Activated CD8-positive, alpha-beta T cell treated with anti-CD3 and anti-CD28 coated beads for 36 hours (primary cell): ENCODE measurements at regions not wholly inside any gene's neighbourhood (a gene's known extent, or its start where the extent isn't known, plus 50 kb on each side); places are given as distances from the start of the nearest gene placed in this dataset.

ENCODE experiments used
- ATAC-seq: fragments of 200-7000 bp; cut with Tn5 transposase; one replicate; pipeline ENCODE4 v1.10.0; 2021; ENCODE audit warnings: mild to moderate bottlenecking, moderate library complexity
- CTCF ChIA-PET: fragments of 350-600 bp; sonication (Branson Sonifier 250); formaldehyde crosslinking; loops from one replicate; lab custom pipeline; 2021; ENCODE audit warnings: antibody characterized with exemption; lab: Charles Lee
- POLR2A ChIA-PET: fragments of 350-600 bp; sonication (Branson Sonifier 250); formaldehyde crosslinking; loops from one replicate; lab custom pipeline; 2021; ENCODE audit warnings: antibody characterized with exemption; lab: Charles Lee
- DNase-seq: peaks from one replicate; pipeline ENCODE4 v3.0.0-alpha.2; 2020
- H3K27ac Mint-ChIP-seq: one replicate; pipeline ENCODE4 v1.8.0; 2021; ENCODE audit warnings: mild to moderate bottlenecking, mixed read lengths
- H3K27me3 Mint-ChIP-seq: one replicate; pipeline ENCODE4 v1.8.0; 2021; ENCODE audit warnings: mixed read lengths
- H3K36me3 Mint-ChIP-seq: one replicate; pipeline ENCODE4 v1.8.0; 2021; ENCODE audit warnings: low read depth, mixed read lengths
- H3K4me1 Mint-ChIP-seq: one replicate; pipeline ENCODE4 v1.8.0; 2021; ENCODE audit warnings: low read depth, mixed read lengths
- H3K4me3 Mint-ChIP-seq: one replicate; pipeline ENCODE4 v1.8.0; 2021; ENCODE audit warnings: mild to moderate bottlenecking, moderate library complexity, mixed read lengths
- H3K9me3 Mint-ChIP-seq: one replicate; pipeline ENCODE4 v1.8.0; 2021; ENCODE audit warnings: mixed read lengths
- intact Hi-C: fragments of 100-400 bp; cut with micrococcal nuclease; formaldehyde crosslinking; loops from one replicate; pipeline ENCODE4 v1.10.0; 2022
- TF ChIP-seq, protein P1 (sequence below): fragments of 200-600 bp; IDR thresholded peaks from one replicate; pipeline ENCODE4 v1.8.0; 2022; ENCODE audit warnings: antibody characterized with exemption, mild to moderate bottlenecking

DNA sequence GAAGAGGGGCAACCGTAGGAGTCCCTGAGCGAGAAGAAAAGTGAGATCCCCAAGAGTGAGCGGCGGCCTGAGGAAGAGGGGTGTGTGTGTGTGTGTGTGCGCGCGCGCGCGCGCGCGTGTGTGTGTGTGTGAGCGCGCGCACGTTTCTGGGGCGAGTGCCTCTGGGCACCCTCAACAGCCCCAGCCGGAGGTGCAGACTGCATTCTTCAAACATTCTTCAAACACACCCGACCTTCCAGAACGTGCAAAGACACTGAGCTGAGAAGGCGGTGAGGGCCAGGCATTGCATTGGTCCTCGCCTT lies 76.2 kb upstream of the FOXP4 start:
- peak overlapping the region; percentile 50 for H3K4me3 Mint-ChIP-seq
- ATAC-seq (peak; percentile 57), DNase-seq (peak; percentile 34)
- ChIA-PET CTCF (no interaction called here), POLR2A (interaction anchor here (1.4 kb wide), 1 partner anchor 16 kb away, joined by 3 read pairs; no protein-coding TSS in a partner anchor)
- H3K36me3 Mint-ChIP-seq, result no peaks in the 10 kb centered on the region
- TF ChIP-seq, protein P1, sequence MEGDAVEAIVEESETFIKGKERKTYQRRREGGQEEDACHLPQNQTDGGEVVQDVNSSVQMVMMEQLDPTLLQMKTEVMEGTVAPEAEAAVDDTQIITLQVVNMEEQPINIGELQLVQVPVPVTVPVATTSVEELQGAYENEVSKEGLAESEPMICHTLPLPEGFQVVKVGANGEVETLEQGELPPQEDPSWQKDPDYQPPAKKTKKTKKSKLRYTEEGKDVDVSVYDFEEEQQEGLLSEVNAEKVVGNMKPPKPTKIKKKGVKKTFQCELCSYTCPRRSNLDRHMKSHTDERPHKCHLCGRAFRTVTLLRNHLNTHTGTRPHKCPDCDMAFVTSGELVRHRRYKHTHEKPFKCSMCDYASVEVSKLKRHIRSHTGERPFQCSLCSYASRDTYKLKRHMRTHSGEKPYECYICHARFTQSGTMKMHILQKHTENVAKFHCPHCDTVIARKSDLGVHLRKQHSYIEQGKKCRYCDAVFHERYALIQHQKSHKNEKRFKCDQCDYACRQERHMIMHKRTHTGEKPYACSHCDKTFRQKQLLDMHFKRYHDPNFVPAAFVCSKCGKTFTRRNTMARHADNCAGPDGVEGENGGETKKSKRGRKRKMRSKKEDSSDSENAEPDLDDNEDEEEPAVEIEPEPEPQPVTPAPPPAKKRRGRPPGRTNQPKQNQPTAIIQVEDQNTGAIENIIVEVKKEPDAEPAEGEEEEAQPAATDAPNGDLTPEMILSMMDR, result no peak
- intact Hi-C loops, result no loop called here
- no peak overlapping the region for H3K27ac Mint-ChIP-seq
- H3K27me3 Mint-ChIP-seq, result peaks cover 55% of the 10 kb centered on the region
- H3K4me1 Mint-ChIP-seq, result peaks cover 8% of the 10 kb centered on the region
- H3K9me3 Mint-ChIP-seq, result no peaks in the 10 kb centered on the region

DNA sequence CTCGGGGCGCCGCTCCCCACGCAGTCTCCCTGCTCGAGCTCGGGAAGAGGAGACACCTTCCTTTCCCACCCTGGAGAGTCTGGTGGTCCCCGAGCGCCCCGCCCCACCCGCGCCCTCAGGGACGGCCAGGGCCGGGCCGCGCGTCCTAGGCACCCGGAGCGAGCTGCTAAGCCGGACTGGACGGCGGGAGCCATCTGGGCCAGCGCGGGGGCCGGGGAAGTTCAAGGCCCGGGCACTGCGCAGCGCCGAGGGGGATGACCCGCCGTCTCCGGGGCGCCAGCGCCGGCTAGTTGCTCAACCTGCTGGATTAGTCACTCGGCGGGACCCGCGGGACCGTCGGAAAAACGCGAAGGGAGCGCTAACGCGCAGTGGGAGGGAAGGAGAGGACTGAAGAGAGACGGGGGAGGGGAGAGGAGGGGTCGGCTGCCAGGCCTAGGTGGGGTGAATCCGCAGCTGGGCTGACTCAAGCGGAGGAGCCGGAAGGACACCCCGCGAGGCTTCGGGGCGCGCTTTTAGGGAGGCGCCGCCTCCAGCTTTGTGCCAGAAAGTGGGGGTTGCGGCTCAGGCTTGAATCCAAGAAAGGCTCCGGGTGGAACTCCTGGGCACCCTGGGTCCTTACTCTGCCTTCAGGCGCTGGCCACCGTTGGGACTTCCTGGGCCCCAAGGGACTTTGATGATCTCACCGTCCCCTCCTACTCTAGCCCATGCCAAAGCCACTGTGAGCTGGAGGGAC lies 75.7 kb upstream of the FOXP4 start:
- ChIA-PET POLR2A (interaction anchor here (0.9 to 1.4 kb wide), 2 partner anchors 9 to 16 kb away, joined by 3 read pairs; no protein-coding TSS in a partner anchor), CTCF (interaction anchor here (1.0 to 1.1 kb wide), 2 partner anchors 8 to 133 kb away, joined by 4 to 5 read pairs; no protein-coding TSS in a partner anchor)
- intact Hi-C loops, result no loop called here
- no peak overlapping the region for H3K27ac Mint-ChIP-seq
- no peaks in the 10 kb centered on the region for H3K9me3 Mint-ChIP-seq
- DNase-seq (peak; percentile 39), ATAC-seq (peak; percentile 47)
- TF ChIP-seq, protein P1, result no peak
- peaks cover 59% of the 10 kb centered on the region for H3K27me3 Mint-ChIP-seq
- peaks cover 8% of the 10 kb centered on the region for H3K4me1 Mint-ChIP-seq
- no peaks in the 10 kb centered on the region for H3K36me3 Mint-ChIP-seq
- peak overlapping the region; percentile 50 for H3K4me3 Mint-ChIP-seq

- Mint-ChIP-seq H3K9me3 (no peaks in the 10 kb centered on the region), H3K4me3 (no peak overlapping the region), H3K36me3 (no peaks in the 10 kb centered on the region), H3K27me3 (peaks cover 57% of the 10 kb centered on the region), H3K4me1 (peaks cover 8% of the 10 kb centered on the region), H3K27ac (no peak overlapping the region)
- no peak for ATAC-seq
- intact Hi-C loops, result no loop called here
- TF ChIP-seq, protein P1, result no peak
- ChIA-PET CTCF (interaction anchor here (1.0 to 1.1 kb wide), 2 partner anchors 9 to 132 kb away, joined by 4 to 5 read pairs; no protein-coding TSS in a partner anchor), POLR2A (interaction anchor here (0.9 kb wide), 1 partner anchor 10 kb away, joined by 3 read pairs; no protein-coding TSS in a partner anchor)
- no peak for DNase-seq
Measured at GRCh38 chr6:41471064-41471895, 74.9 kb upstream of the FOXP4 start.

- Mint-ChIP-seq H3K4me1 (peaks cover 8% of the 10 kb centered on the region), H3K27me3 (peaks cover 47% of the 10 kb centered on the region), H3K4me3 (no peak overlapping the region), H3K36me3 (no peaks in the 10 kb centered on the region), H3K9me3 (no peaks in the 10 kb centered on the region), H3K27ac (no peak overlapping the region)
- ChIA-PET CTCF (no interaction called here), POLR2A (no interaction called here)
- intact Hi-C loops, result no loop called here
- TF ChIP-seq, protein P1, result no peak
- ATAC-seq, result peak; percentile 23
- no peak for DNase-seq
Measured at GRCh38 chr6:41474213-41474933, 71.8 kb upstream of the FOXP4 start.
